Choroid plexus epithelial cell (primary cell): ENCODE measurements at regions not wholly inside any gene's neighbourhood (a gene's known extent, or its start where the extent isn't known, plus 50 kb on each side); places are given as distances from the start of the nearest gene placed in this dataset.
"Not testable (repeated sequence)": the region's sequence is repeated elsewhere in the genome, so short reads cannot be mapped to it uniquely, and the experiment has no call there.

Experiments used
- DNase-seq: peaks from one replicate; pipeline ENCODE4 v3.0.0-alpha.2; 2010; ENCODE audit warnings: low read depth
- H3K4me3 ChIP-seq: 2 replicates; pipeline ENCODE4 v1.5.1; 2011; ENCODE audit warnings: low read depth, mild to moderate bottlenecking, control low read depth, low read length, moderate library complexity
- CTCF ChIP-seq: conservative IDR thresholded peaks from 2 replicates; pipeline ENCODE4 v1.5.1; 2011; ENCODE audit warnings: low read depth, mild to moderate bottlenecking, control low read depth, inconsistent platforms, low read length, moderate library complexity

GRCh38 chr10:21355591-21356011 is 169.9 kb downstream of the SKIDA1 start:
- TF ChIP-seq CTCF = no peak
- peak; percentile 60 for DNase-seq
- H3K4me3 ChIP-seq = no peak overlapping the region

- TF ChIP-seq CTCF = no peak
- H3K4me3 ChIP-seq = no peak overlapping the region
- DNase-seq = no peak
These were observed 172.6 kb downstream of the SKIDA1 start for GRCh38 chr10:21352886-21353285.

GRCh38 chr10:21351594-21351993 is 173.9 kb downstream of the SKIDA1 start:
- H3K4me3 ChIP-seq, DNase-seq: not testable (repeated sequence)

GRCh38 chr10:21349912-21350286 is 175.6 kb downstream of the SKIDA1 start:
- H3K4me3 ChIP-seq = no peak overlapping the region
- no peak for TF ChIP-seq CTCF
- DNase-seq = no peak

- DNase-seq = no peak
- no peak overlapping the region for H3K4me3 ChIP-seq
- TF ChIP-seq CTCF = no peak
These were observed 177.7 kb downstream of the SKIDA1 start for GRCh38 chr10:21347785-21348170.

GRCh38 chr10:21347043-21347784 is 178.3 kb downstream of the SKIDA1 start:
- TF ChIP-seq CTCF = no peak
- no peak for DNase-seq
- no peak overlapping the region for H3K4me3 ChIP-seq

GRCh38 chr10:21343087-21343486 is 182.4 kb downstream of the SKIDA1 start:
- TF ChIP-seq CTCF = no peak
- no peak overlapping the region for H3K4me3 ChIP-seq
- DNase-seq = no peak

- H3K4me3 ChIP-seq, DNase-seq: not testable (repeated sequence)
These were observed 183.0 kb downstream of the SKIDA1 start for GRCh38 chr10:21342499-21342898.
